ENCODE measurements at regions not wholly inside any gene's neighbourhood (a gene's known extent, or its start where the extent isn't known, plus 50 kb on each side); places are given as distances from the start of the nearest gene placed in this dataset.

DNA sequence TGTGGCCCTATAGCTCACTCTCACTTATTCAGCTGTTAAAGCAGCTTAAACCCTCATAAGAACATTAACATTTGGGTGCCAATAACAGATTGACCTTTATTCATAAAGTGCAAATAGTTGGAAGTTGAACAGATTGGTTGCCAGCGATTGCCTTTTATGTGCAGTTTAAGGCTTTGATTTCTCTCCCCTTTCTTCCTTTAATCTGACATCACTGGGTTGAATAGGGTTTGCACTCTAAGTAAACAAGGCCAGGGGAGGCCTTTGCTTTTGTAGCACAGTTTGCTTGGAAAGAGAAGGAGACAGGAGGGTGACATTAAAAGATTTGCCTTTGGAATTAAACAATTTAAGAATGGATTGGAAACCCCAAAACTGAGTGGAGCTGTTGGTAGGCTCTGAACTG is 114.3 kb downstream of the NKX6-1 start:
- no peaks in the 10 kb centered on the region for H3K9me1 ChIP-seq (ENCODE audit: control insufficient read depth, insufficient read depth, low read length)
- no peak overlapping the region for H3K4me3 ChIP-seq
- intact Hi-C loops (cut with micrococcal nuclease) (no loop called here), in situ Hi-C loops (cut with MboI) (no loop called here)
- H3K4me1 ChIP-seq (replicated peaks in 1 of 2; ENCODE audit: control insufficient read depth in 2 of 2, insufficient read depth in 2 of 2, low read length in 2 of 2): no peaks in the 10 kb centered on the region
- H2AFZ ChIP-seq (ENCODE audit: low read depth, low read length): no peak overlapping the region
- no TSS peak for BruUV-seq (replicated peaks)
- TF ChIP-seq, protein P1, sequence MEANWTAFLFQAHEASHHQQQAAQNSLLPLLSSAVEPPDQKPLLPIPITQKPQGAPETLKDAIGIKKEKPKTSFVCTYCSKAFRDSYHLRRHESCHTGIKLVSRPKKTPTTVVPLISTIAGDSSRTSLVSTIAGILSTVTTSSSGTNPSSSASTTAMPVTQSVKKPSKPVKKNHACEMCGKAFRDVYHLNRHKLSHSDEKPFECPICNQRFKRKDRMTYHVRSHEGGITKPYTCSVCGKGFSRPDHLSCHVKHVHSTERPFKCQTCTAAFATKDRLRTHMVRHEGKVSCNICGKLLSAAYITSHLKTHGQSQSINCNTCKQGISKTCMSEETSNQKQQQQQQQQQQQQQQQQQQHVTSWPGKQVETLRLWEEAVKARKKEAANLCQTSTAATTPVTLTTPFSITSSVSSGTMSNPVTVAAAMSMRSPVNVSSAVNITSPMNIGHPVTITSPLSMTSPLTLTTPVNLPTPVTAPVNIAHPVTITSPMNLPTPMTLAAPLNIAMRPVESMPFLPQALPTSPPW (CRISPR knock-in tag; IDR thresholded peaks at IDR 0.05): no peak
- no peak for TF ChIP-seq FOXA3 (CRISPR knock-in tag; conservative IDR thresholded peaks at IDR 0.05 in 1 of 2, IDR thresholded peaks at IDR 0.05 in 1 of 2)
- TF ChIP-seq, protein P2, sequence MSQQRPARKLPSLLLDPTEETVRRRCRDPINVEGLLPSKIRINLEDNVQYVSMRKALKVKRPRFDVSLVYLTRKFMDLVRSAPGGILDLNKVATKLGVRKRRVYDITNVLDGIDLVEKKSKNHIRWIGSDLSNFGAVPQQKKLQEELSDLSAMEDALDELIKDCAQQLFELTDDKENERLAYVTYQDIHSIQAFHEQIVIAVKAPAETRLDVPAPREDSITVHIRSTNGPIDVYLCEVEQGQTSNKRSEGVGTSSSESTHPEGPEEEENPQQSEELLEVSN (IDR thresholded peaks at IDR 0.05; ENCODE audit: borderline replicate concordance in 1 of 2, extremely low read depth in 1 of 2, insufficient read depth in 1 of 2, insufficient read length in 1 of 2, low read depth in 1 of 2, low read length in 1 of 2, poor library complexity in 1 of 2, severe bottlenecking in 1 of 2): no peak
- no peak for TF ChIP-seq ZC3H8 (IDR thresholded peaks at IDR 0.05)
- no peak for TF ChIP-seq ZNF644 (tag; IDR thresholded peaks at IDR 0.05; ENCODE audit: low read depth)
- TF ChIP-seq FOXK2 (conservative IDR thresholded peaks at IDR 0.05 in 1 of 2, IDR thresholded peaks at IDR 0.05 in 1 of 2; ENCODE audit: low read depth in 2 of 2): no peak
- TF ChIP-seq JUNB (CRISPR knock-in tag; conservative IDR thresholded peaks at IDR 0.05): no peak
- TF ChIP-seq ZNF143 (CRISPR knock-in tag; IDR thresholded peaks at IDR 0.05): no peak
- TF ChIP-seq ZBTB1 (CRISPR knock-in tag; IDR thresholded peaks at IDR 0.05; ENCODE audit: borderline replicate concordance, low read depth): no peak
- TF ChIP-seq ZNF197 (CRISPR knock-in tag; IDR thresholded peaks at IDR 0.05; ENCODE audit: low read depth): no peak
- no peak for TF ChIP-seq ZNF583 (CRISPR knock-in tag; IDR thresholded peaks at IDR 0.05)
- no peak for TF ChIP-seq ZSCAN29 (IDR thresholded peaks at IDR 0.05)
- TF ChIP-seq, protein P3, sequence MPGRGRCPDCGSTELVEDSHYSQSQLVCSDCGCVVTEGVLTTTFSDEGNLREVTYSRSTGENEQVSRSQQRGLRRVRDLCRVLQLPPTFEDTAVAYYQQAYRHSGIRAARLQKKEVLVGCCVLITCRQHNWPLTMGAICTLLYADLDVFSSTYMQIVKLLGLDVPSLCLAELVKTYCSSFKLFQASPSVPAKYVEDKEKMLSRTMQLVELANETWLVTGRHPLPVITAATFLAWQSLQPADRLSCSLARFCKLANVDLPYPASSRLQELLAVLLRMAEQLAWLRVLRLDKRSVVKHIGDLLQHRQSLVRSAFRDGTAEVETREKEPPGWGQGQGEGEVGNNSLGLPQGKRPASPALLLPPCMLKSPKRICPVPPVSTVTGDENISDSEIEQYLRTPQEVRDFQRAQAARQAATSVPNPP (IDR thresholded peaks at IDR 0.05; ENCODE audit: borderline replicate concordance, insufficient read depth, insufficient read length): no peak
- TF ChIP-seq KLF1 (tag; IDR thresholded peaks at IDR 0.05): no peak
- CTCF ChIA-PET (ENCODE audit: low intra/inter-chr PET ratio): no interaction called here
- no peak overlapping the region for H3K9ac ChIP-seq (ENCODE audit: insufficient read depth in 1 of 2, low read depth in 2 of 2, low read length in 2 of 2)
- 0% methylated on average over 1 of the region's 1 CpG for WGBS (ENCODE audit: insufficient coverage, low coverage, missing lambda C conversion rate)
- ATAC-seq (no peak), DNase-seq (ENCODE audit: extremely low read depth in 1 of 4, low spot score in 3 of 4) (no peak), FAIRE-seq (no peak)
- POLR2A ChIA-PET: no interaction called here
- H3K27ac ChIP-seq (ENCODE audit: extremely low read depth, low read depth, low read length): no peak overlapping the region
- H3K9me3 ChIP-seq (replicated peaks; ENCODE audit: control insufficient read depth, insufficient read depth, low read depth, low read length): no peaks in the 10 kb centered on the region
- H3K36me3 ChIP-seq (ENCODE audit: control insufficient read depth, insufficient read depth, low read length): no peaks in the 10 kb centered on the region
- H4K20me1 ChIP-seq (replicated peaks; ENCODE audit: control insufficient read depth, insufficient read depth, low read length): no peaks in the 10 kb centered on the region
- peaks cover 2 to 5% of the 10 kb centered on the region in 2 experiments; a peak in 2 of 5 replicates for H3K27me3 ChIP-seq (ENCODE audit: control insufficient read depth in 2 of 2, insufficient read depth in 2 of 2, low read length in 2 of 2)
- no peak overlapping the region for H3K4me2 ChIP-seq (ENCODE audit: insufficient read depth, low read length)
- H3K79me2 ChIP-seq (ENCODE audit: control insufficient read depth, insufficient read depth, low read length): no peaks in the 10 kb centered on the region

All from K562 (cell line).